ENCODE measurements at regions not wholly inside any gene's neighbourhood (a gene's known extent, or its start where the extent isn't known, plus 50 kb on each side); places are given as distances from the start of the nearest gene placed in this dataset.

DNA sequence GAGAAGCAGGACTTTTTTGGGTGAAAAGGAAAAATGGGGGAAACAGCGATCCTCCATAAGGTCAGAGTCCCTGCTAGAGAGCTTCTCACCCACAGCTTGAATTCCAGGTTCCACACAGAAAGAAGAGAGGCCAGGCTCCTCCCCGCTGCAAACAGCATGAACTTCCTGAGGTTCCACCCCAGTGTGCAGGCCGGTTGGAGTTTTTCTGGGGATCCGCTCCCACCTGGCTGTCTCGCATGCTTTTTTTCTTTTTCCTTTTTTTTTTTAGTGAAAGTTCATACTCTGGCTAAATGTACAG, 595.1 kb upstream of the ZP4 start:
- H3K4me3 ChIP-seq (ENCODE audit: low read depth, low read length): peak overlapping the region; percentile 58
- TF ChIP-seq CTCF (IDR thresholded peaks at IDR 0.05; ENCODE audit: low read depth, low read length): no peak

DNA sequence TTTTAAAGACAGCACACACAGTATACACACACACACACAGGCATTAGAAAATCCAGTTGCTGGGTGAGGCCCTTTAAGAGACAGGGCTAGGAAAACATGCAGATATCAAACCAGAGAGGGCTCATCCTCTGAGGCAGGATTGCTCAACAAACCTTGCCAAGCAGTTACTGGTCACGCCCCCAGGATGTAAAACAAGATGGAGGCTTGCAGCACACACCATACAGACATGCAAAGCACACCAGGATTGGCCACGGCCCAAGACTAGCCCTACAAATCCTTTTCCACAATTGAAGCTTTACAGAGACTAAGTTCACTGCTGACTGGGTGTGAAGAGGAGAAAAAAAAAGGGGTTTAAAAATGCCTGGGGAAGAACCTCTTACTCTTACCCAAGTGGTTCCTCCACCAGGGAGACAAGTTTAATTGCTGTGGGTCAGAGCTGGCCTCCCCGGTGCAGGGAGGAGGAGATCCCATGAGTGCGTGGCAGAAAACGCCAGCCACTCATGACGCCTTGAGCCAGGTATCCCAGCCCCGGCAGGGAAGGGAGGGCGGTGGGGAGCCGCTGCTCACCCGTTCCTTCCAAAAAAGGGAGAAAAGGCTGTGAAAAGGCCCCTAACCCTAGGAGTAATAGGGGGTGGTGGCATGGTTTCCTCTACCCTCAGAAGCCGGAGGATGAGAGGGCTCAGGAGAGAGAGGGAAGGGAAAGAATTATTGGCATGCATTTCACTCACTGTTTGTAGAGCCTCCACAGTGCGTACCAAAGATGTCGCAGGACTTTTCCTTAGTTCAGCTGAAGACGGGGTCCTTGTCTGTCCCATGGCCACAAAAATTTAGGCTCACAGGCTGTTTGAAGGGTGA, 594.6 kb upstream of the ZP4 start:
- TF ChIP-seq CTCF (IDR thresholded peaks at IDR 0.05; ENCODE audit: low read depth, low read length): no peak
- H3K4me3 ChIP-seq (ENCODE audit: low read depth, low read length): peak overlapping the region; percentile 58

DNA sequence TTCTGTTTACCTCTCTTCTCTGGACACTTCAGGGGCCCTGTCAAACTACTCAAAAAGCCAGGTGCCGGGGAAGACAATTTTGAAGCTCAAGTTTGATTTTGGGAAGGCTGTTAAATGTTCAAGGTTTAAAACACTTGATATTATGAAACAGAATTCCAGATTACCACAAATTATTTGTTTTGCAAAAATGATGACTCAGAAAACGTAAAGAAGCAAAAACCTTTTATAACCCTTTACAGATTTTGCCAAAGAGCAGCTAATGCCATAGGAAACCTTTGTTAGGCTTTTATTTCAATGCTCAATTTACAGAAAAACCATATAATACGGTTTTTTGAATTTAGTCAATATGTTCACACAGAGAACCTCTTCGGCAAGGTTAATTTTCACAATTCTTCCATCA, 593.4 kb upstream of the ZP4 start:
- no peak for TF ChIP-seq CTCF (IDR thresholded peaks at IDR 0.05; ENCODE audit: low read depth, low read length)
- H3K4me3 ChIP-seq (ENCODE audit: low read depth, low read length): peak overlapping the region; percentile 58

DNA sequence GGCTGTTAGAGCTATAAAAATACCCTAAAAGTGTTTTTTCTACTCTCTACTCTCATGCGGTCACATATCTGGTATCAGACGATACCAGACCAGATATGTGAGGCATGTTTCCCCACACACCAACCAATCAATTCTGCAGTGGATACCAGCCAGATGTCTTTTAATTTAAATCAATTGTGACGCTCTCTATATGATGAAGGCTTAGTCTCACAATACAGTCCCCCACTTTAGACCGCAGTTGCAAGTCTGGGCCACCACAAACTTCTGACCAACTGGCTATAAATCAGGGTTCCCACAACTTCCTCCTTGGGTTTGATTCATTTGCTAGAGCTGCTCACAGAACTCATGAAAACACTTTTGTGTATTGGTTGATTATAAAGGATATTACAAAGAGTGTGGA, 586.1 kb upstream of the ZP4 start:
- H3K4me3 ChIP-seq (ENCODE audit: low read depth, low read length): no peak overlapping the region
- no peak for TF ChIP-seq CTCF (IDR thresholded peaks at IDR 0.05; ENCODE audit: low read depth, low read length)

DNA sequence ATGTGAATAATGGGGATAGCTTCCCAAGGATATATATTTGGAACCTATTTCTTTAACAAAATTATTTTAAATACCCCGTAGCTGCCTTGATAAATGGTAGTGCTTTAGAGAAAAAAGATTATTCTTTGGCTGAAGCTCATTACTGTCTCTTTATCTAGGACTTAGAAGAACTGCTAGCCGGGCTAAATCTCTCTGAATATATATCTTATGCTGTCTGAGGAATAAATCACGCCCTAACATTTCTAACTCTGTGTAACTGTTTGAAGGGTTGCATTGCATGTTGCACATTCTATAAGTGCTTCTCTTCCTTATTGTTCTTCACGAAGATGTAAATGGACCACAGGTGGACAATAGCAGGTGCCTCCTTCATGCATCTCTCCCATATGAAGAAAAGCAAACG, 585.0 kb upstream of the ZP4 start:
- H3K4me3 ChIP-seq (ENCODE audit: low read depth, low read length): no peak overlapping the region
- TF ChIP-seq CTCF (IDR thresholded peaks at IDR 0.05; ENCODE audit: low read depth, low read length): no peak

DNA sequence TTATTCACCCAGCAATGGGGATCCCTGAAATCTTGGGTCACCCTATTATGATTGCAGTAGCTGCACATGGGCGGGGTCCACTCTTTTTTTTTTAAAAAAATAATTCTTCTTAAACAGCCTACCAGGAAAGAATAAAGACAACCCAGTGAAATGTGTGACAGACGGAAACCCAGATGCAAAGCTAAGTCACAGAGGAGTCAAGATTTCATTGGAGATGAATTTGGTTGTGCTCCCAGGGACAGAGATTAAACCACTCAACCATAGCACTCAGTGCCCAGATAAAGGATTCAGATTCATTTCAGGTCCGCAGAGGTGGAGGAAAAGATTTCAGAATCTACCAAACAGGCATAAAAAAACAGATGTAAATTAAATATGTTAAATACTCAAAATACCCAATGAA, 583.5 kb upstream of the ZP4 start:
- no peak for TF ChIP-seq CTCF (IDR thresholded peaks at IDR 0.05; ENCODE audit: low read depth, low read length)
- H3K4me3 ChIP-seq (ENCODE audit: low read depth, low read length): no peak overlapping the region

- TF ChIP-seq CTCF (IDR thresholded peaks at IDR 0.05; ENCODE audit: low read depth, low read length): no peak
- H3K4me3 ChIP-seq (ENCODE audit: low read depth, low read length): peak overlapping the region; percentile 47
These were observed 578.5 kb upstream of the ZP4 start for GRCh38 chr1:238469146-238469631.

Data from WI38 (cell line).